Body of pancreas (tissue), 4 donors: ENCODE measurements at regions not wholly inside any gene's neighbourhood (a gene's known extent, or its start where the extent isn't known, plus 50 kb on each side); places are given as distances from the start of the nearest gene placed in this dataset.

Experiments
- POLR2A ChIP-seq, 3 donors: fragments of 450-650 bp; IDR thresholded peaks; one replicate each; pipeline ENCODE4 v1.6.1; 2016; ENCODE audit warnings: antibody characterized with exemption in 3 of 3, mild to moderate bottlenecking in 2 of 3
- TF ChIP-seq, protein P1 (sequence below), 7 experiments: fragments of 450-650 bp in 4 of 7; fragments of 200-600 bp in 3 of 7; sonication (generic) in 3 of 7; IDR thresholded peaks; one replicate each; pipeline ENCODE4 v1.5.1; 2016 to 2019; ENCODE audit warnings: antibody characterized with exemption in 7 of 7

DNA sequence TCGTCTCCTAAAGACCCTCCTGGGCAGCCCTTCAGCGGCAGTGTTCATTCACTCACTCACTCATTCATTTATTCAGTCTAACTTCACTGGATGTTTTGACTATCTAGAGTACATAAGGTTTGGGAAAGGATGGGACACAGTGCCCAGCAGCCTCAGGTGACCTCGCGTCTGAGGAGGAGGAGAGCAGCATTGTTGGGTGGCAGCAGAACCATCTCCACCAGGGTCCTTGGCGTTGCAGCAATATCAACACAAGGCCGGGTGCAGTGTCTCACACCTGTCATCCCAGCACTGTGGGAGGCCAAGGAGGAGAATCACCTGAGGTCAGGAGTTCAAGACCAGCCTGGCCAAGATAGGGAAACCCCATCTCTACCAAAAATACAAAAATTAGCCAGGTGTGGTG is 408.0 kb downstream of the BRD1 start:
- TF ChIP-seq POLR2A (IDR thresholded peaks at IDR 0.05) = no peak
- TF ChIP-seq, protein P1, sequence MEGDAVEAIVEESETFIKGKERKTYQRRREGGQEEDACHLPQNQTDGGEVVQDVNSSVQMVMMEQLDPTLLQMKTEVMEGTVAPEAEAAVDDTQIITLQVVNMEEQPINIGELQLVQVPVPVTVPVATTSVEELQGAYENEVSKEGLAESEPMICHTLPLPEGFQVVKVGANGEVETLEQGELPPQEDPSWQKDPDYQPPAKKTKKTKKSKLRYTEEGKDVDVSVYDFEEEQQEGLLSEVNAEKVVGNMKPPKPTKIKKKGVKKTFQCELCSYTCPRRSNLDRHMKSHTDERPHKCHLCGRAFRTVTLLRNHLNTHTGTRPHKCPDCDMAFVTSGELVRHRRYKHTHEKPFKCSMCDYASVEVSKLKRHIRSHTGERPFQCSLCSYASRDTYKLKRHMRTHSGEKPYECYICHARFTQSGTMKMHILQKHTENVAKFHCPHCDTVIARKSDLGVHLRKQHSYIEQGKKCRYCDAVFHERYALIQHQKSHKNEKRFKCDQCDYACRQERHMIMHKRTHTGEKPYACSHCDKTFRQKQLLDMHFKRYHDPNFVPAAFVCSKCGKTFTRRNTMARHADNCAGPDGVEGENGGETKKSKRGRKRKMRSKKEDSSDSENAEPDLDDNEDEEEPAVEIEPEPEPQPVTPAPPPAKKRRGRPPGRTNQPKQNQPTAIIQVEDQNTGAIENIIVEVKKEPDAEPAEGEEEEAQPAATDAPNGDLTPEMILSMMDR (IDR thresholded peaks at IDR 0.05) = no peak
